Neural progenitor cell (in vitro differentiated cells): ENCODE measurements at regions not wholly inside any gene's neighbourhood (a gene's known extent, or its start where the extent isn't known, plus 50 kb on each side); places are given as distances from the start of the nearest gene placed in this dataset.

Source experiments
- DNase-seq: peaks from one replicate; pipeline ENCODE4 v3.0.0-alpha.2; 2016; ENCODE audit warnings: low spot score
- H2AFZ ChIP-seq: fragments of 200-600 bp; sonication (generic); replicated peaks from 2 replicates; pipeline ENCODE4 v1.6.1; 2016; ENCODE audit warnings: antibody characterized with exemption
- H3F3A ChIP-seq: fragments of 200-600 bp; sonication (generic); 2 replicates; pipeline ENCODE4 v1.6.1; 2016; ENCODE audit warnings: antibody characterized with exemption, low read depth
- H3K27ac ChIP-seq: fragments of 200-600 bp; sonication (generic); 2 replicates; pipeline ENCODE4 v1.5.1; 2016; ENCODE audit warnings: mild to moderate bottlenecking
- H3K27me3 ChIP-seq: fragments of 200-600 bp; sonication (generic); 2 replicates; pipeline ENCODE4 v1.6.1; 2016; ENCODE audit warnings: mild to moderate bottlenecking, moderate library complexity
- H3K36me3 ChIP-seq: fragments of 200-600 bp; sonication (generic); 2 replicates; pipeline ENCODE4 v1.5.1; 2016
- H3K4me1 ChIP-seq: fragments of 200-600 bp; sonication (generic); 2 replicates; pipeline ENCODE4 v1.6.1; 2016; ENCODE audit warnings: mixed run types
- H3K4me2 ChIP-seq: fragments of 200-600 bp; sonication (generic); 2 replicates; pipeline ENCODE4 v1.6.1; 2016
- H3K4me3 ChIP-seq: fragments of 200-600 bp; sonication (generic); 2 replicates; pipeline ENCODE4 v1.5.1; 2016
- H3K79me2 ChIP-seq: fragments of 200-600 bp; sonication (generic); 2 replicates; pipeline ENCODE4 v1.6.1; 2016; ENCODE audit warnings: low read depth
- H3K9ac ChIP-seq: fragments of 200-600 bp; sonication (generic); 2 replicates; pipeline ENCODE4 v1.6.1; 2016
- H3K9me3 ChIP-seq: fragments of 200-600 bp; sonication (generic); 2 replicates; pipeline ENCODE4 v1.5.1; 2016; ENCODE audit warnings: low read depth
- H4K20me1 ChIP-seq: fragments of 200-600 bp; sonication (generic); 2 replicates; pipeline ENCODE4 v1.6.1; 2016; ENCODE audit warnings: low read depth
- H3K27ac Mint-ChIP-seq: 3 replicates; pipeline ENCODE4 v1.8.0; 2021; ENCODE audit warnings: mixed read lengths
- H3K27me3 Mint-ChIP-seq: 2 replicates; pipeline ENCODE4 v1.8.0; 2022; ENCODE audit warnings: low read depth, mild to moderate bottlenecking, inconsistent platforms, moderate library complexity, mixed read lengths; ENCODE audit not compliant: insufficient read depth
- H3K36me3 Mint-ChIP-seq: 3 replicates; pipeline ENCODE4 v1.8.0; 2021; ENCODE audit warnings: mixed read lengths
- H3K4me1 Mint-ChIP-seq: 3 replicates; pipeline ENCODE4 v1.8.0; 2021; ENCODE audit warnings: mixed read lengths
- H3K4me3 Mint-ChIP-seq: 3 replicates; pipeline ENCODE4 v1.8.0; 2021; ENCODE audit warnings: mild to moderate bottlenecking, moderate library complexity, mixed read lengths
- H3K9me3 Mint-ChIP-seq: 3 replicates; pipeline ENCODE4 v1.8.0; 2020; ENCODE audit warnings: mixed read lengths
- EZH2 ChIP-seq: fragments of 200-600 bp; sonication (generic); IDR thresholded peaks from 2 replicates; pipeline ENCODE4 v1.6.1; 2017; ENCODE audit warnings: antibody characterized with exemption, mild to moderate bottlenecking, moderate library complexity
- EZH2phosphoT487 ChIP-seq: fragments of 200-600 bp; sonication (generic); IDR thresholded peaks from 2 replicates; pipeline ENCODE4 v1.6.1; 2017; ENCODE audit warnings: antibody characterized with exemption
- TF ChIP-seq, protein P1 (sequence below): fragments of 200-600 bp; sonication (generic); IDR thresholded peaks from 2 replicates; pipeline ENCODE4 v1.5.1; 2017; ENCODE audit warnings: antibody characterized with exemption, mild to moderate bottlenecking

DNA sequence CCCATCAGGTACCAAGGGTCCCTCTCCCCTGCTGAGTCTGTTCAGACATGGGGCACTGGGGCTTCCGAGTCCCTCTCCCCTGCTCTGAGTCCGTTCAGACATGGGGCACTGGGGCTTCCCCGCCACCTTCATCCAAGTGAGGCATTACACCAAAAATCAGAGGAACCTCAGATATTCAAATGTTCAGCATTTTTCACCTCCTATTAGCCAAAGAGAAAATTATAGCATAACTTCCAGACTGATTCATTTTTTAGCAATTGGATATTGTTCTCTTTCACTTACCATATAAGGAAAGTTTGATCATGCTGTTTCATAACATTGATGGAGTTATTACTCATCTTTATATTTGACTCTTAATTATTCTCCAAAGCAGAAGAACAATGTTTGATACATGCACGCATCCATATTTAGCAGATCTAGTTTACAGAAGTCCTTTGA, 213.9 kb downstream of the MTHFS start:
- no peaks in the 10 kb centered on the region for H3K9me3 ChIP-seq
- no peaks in the 10 kb centered on the region for H3K27me3 ChIP-seq
- TF ChIP-seq EZH2 (no peak), EZH2phosphoT487 (no peak)
- TF ChIP-seq, protein P1, sequence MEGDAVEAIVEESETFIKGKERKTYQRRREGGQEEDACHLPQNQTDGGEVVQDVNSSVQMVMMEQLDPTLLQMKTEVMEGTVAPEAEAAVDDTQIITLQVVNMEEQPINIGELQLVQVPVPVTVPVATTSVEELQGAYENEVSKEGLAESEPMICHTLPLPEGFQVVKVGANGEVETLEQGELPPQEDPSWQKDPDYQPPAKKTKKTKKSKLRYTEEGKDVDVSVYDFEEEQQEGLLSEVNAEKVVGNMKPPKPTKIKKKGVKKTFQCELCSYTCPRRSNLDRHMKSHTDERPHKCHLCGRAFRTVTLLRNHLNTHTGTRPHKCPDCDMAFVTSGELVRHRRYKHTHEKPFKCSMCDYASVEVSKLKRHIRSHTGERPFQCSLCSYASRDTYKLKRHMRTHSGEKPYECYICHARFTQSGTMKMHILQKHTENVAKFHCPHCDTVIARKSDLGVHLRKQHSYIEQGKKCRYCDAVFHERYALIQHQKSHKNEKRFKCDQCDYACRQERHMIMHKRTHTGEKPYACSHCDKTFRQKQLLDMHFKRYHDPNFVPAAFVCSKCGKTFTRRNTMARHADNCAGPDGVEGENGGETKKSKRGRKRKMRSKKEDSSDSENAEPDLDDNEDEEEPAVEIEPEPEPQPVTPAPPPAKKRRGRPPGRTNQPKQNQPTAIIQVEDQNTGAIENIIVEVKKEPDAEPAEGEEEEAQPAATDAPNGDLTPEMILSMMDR = no peak
- Mint-ChIP-seq H3K36me3 (no peaks in the 10 kb centered on the region), H3K27ac (no peak overlapping the region), H3K4me1 (peaks cover 13% of the 10 kb centered on the region), H3K4me3 (no peak overlapping the region), H3K27me3 (peaks cover 5% of the 10 kb centered on the region), H3K9me3 (no peaks in the 10 kb centered on the region)
- H3K4me1 ChIP-seq = peaks cover 22% of the 10 kb centered on the region
- no peak overlapping the region for H3K9ac ChIP-seq
- H4K20me1 ChIP-seq = no peaks in the 10 kb centered on the region
- no peak overlapping the region for H3K4me2 ChIP-seq
- H3K27ac ChIP-seq = no peak overlapping the region
- peaks cover 17% of the 10 kb centered on the region for H3F3A ChIP-seq
- H3K79me2 ChIP-seq = no peaks in the 10 kb centered on the region
- H3K36me3 ChIP-seq = no peaks in the 10 kb centered on the region
- no peak overlapping the region for H2AFZ ChIP-seq
- DNase-seq = no peak
- no peak overlapping the region for H3K4me3 ChIP-seq

DNA sequence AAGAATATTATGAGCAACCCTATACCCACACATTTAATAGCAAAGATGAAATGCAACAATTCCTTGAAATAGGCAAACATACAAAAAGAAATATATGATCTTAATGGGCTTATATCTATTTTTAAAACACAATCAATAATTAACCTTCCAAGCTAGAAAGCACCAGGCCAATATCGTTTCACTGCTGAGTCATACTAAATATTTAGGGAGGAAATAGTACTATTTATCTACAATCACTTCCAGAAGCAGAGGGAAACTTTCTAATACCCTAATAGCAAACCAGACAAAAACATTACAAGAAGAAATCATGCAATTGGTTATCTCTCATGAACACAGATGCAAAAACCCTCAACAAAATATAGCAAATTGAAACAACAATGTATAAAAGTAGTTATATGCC, 207.8 kb downstream of the MTHFS start:
- Histone ChIP-seq H4K20me1 (no peaks in the 10 kb centered on the region), H3K4me1 (no peaks in the 10 kb centered on the region), H3K4me2 (no peak overlapping the region), H3K36me3 (no peaks in the 10 kb centered on the region), H3F3A (no peaks in the 10 kb centered on the region), H3K9ac (no peak overlapping the region), H3K9me3 (no peaks in the 10 kb centered on the region), H3K4me3 (no peak overlapping the region), H3K27ac (no peak overlapping the region), H3K79me2 (no peaks in the 10 kb centered on the region), H3K27me3 (no peaks in the 10 kb centered on the region), H2AFZ (no peak overlapping the region)
- Mint-ChIP-seq H3K36me3 (no peaks in the 10 kb centered on the region), H3K4me3 (no peak overlapping the region), H3K4me1 (no peaks in the 10 kb centered on the region), H3K27me3 (no peaks in the 10 kb centered on the region), H3K27ac (no peak overlapping the region), H3K9me3 (peaks cover 20% of the 10 kb centered on the region)
- TF ChIP-seq EZH2 = no peak
- no peak for TF ChIP-seq EZH2phosphoT487
- TF ChIP-seq, protein P1 = no peak
- DNase-seq = no peak

DNA sequence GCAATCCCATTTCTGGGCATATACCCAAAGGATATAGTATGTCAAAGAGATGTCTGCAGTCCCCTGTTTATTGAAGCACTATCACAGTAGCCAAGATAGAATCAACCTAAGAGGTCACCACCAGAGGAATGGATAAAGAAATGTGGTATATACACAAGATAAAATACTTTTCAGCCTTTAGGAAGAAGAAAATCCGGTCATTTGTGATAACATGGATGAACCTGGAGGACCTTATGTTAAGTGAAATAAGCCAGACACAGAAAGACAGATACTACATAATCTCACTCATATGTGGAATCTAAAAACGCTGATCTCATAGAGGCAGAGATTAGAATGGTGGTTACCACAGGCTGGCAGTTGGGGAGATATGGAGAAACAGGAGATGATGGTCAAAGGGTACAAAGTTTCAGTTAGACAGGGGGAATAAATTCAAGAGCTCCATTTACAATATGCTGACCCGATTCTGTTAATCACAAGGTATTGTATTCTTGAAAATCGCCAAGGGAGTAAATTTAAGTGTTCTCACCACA, 195.8 kb downstream of the MTHFS start:
- Histone ChIP-seq H3K9me3 (no peaks in the 10 kb centered on the region), H3K4me3 (no peak overlapping the region), H3K27me3 (no peaks in the 10 kb centered on the region), H3K9ac (no peak overlapping the region), H2AFZ (no peak overlapping the region), H3K27ac (no peak overlapping the region), H4K20me1 (no peaks in the 10 kb centered on the region), H3K4me2 (no peak overlapping the region), H3K79me2 (no peaks in the 10 kb centered on the region), H3K36me3 (no peaks in the 10 kb centered on the region), H3F3A (no peaks in the 10 kb centered on the region), H3K4me1 (no peaks in the 10 kb centered on the region)
- Mint-ChIP-seq H3K27ac (no peak overlapping the region), H3K4me1 (no peaks in the 10 kb centered on the region), H3K9me3 (no peaks in the 10 kb centered on the region), H3K27me3 (peaks cover 2% of the 10 kb centered on the region), H3K36me3 (no peaks in the 10 kb centered on the region), H3K4me3 (no peak overlapping the region)
- no peak for DNase-seq
- TF ChIP-seq, protein P1 = no peak
- TF ChIP-seq EZH2 (no peak), EZH2phosphoT487 (no peak)
